Effector memory CD8-positive, alpha-beta T cell (primary cell): ENCODE measurements at regions not wholly inside any gene's neighbourhood (a gene's known extent, or its start where the extent isn't known, plus 50 kb on each side); places are given as distances from the start of the nearest gene placed in this dataset.

Experiments used
- ATAC-seq: fragments of 150-1000 bp; cut with Tn5 transposase; replicated peaks from 2 replicates; pipeline ENCODE4 v1.10.0; 2021; ENCODE audit warnings: mild to moderate bottlenecking, moderate library complexity
- DNase-seq, 3 experiments: peaks; one replicate each; pipeline ENCODE4 v3.0.0; 2021
- H3K27ac Mint-ChIP-seq, 2 donors: one replicate each; pipeline ENCODE4 v1.8.0; 2022; ENCODE audit warnings: mild to moderate bottlenecking in 2 of 2, mixed read lengths in 2 of 2, moderate library complexity in 2 of 2
- H3K27me3 Mint-ChIP-seq, 2 donors: one replicate each; pipeline ENCODE4 v1.8.0; 2022; ENCODE audit warnings: mixed read lengths in 2 of 2
- H3K36me3 Mint-ChIP-seq: one replicate; pipeline ENCODE4 v1.8.0; 2022; ENCODE audit warnings: mild to moderate bottlenecking, moderate library complexity, mixed read lengths; ENCODE audit not compliant: insufficient read depth
- H3K4me1 Mint-ChIP-seq, 2 donors: one replicate each; pipeline ENCODE4 v1.8.0; 2022; ENCODE audit warnings: low read depth in 2 of 2, mixed read lengths in 2 of 2
- H3K4me3 Mint-ChIP-seq, 2 donors: one replicate each; pipeline ENCODE4 v1.8.0; 2022; ENCODE audit warnings: mild to moderate bottlenecking in 2 of 2, mixed read lengths in 2 of 2, moderate library complexity in 2 of 2
- H3K9me3 Mint-ChIP-seq, 2 donors: one replicate each; pipeline ENCODE4 v1.8.0; 2022; ENCODE audit warnings: mixed read lengths in 2 of 2

GRCh38 chr5:114204923-114205322 lies 156.9 kb upstream of the KCNN2 start:
- no peaks in the 10 kb centered on the region for H3K4me1 Mint-ChIP-seq
- H3K4me3 Mint-ChIP-seq: no peak overlapping the region
- H3K27ac Mint-ChIP-seq: no peak overlapping the region
- no peak for DNase-seq
- no peaks in the 10 kb centered on the region for H3K36me3 Mint-ChIP-seq
- ATAC-seq: no peak
- H3K27me3 Mint-ChIP-seq: no peaks in the 10 kb centered on the region
- peaks cover 13 to 22% of the 10 kb centered on the region in 2 donors for H3K9me3 Mint-ChIP-seq

GRCh38 chr5:114206640-114207039 lies 155.2 kb upstream of the KCNN2 start:
- Mint-ChIP-seq H3K4me3 (no peak overlapping the region), H3K4me1 (no peaks in the 10 kb centered on the region), H3K9me3 (peaks cover 6 to 12% of the 10 kb centered on the region in 2 donors), H3K27me3 (no peaks in the 10 kb centered on the region), H3K27ac (no peak overlapping the region), H3K36me3 (no peaks in the 10 kb centered on the region)
- ATAC-seq (no peak), DNase-seq (no peak)

- Mint-ChIP-seq H3K9me3 (peaks cover 6 to 12% of the 10 kb centered on the region in 2 donors), H3K36me3 (no peaks in the 10 kb centered on the region)
Measured at GRCh38 chr5:114207615-114208014, 154.3 kb upstream of the KCNN2 start.

GRCh38 chr5:114208120-114208519 lies 153.8 kb upstream of the KCNN2 start:
- Mint-ChIP-seq H3K9me3 (peaks cover 6 to 12% of the 10 kb centered on the region in 2 donors), H3K4me3 (no peak overlapping the region), H3K4me1 (no peaks in the 10 kb centered on the region), H3K27me3 (no peaks in the 10 kb centered on the region), H3K27ac (no peak overlapping the region), H3K36me3 (no peaks in the 10 kb centered on the region)
- DNase-seq (no peak), ATAC-seq (no peak)

More at GRCh38 chr5:114207615-114208014, 154.3 kb upstream of the KCNN2 start:
- Mint-ChIP-seq H3K27ac (no peak overlapping the region), H3K4me1 (no peaks in the 10 kb centered on the region), H3K4me3 (no peak overlapping the region), H3K27me3 (no peaks in the 10 kb centered on the region)
- ATAC-seq (no peak), DNase-seq (no peak)

- Mint-ChIP-seq H3K27me3 (no peaks in the 10 kb centered on the region), H3K4me1 (no peaks in the 10 kb centered on the region), H3K4me3 (no peak overlapping the region), H3K36me3 (no peaks in the 10 kb centered on the region), H3K9me3 (peaks cover 6 to 12% of the 10 kb centered on the region in 2 donors), H3K27ac (no peak overlapping the region)
- DNase-seq (no peak), ATAC-seq (no peak)
Measured at GRCh38 chr5:114208588-114208987, 153.3 kb upstream of the KCNN2 start.

- Mint-ChIP-seq H3K9me3 (peaks cover 2 to 12% of the 10 kb centered on the region in 2 donors), H3K27ac (no peak overlapping the region), H3K36me3 (no peaks in the 10 kb centered on the region), H3K27me3 (no peaks in the 10 kb centered on the region), H3K4me3 (no peak overlapping the region), H3K4me1 (no peaks in the 10 kb centered on the region)
- no peak for ATAC-seq
- DNase-seq: no peak
Measured at GRCh38 chr5:114210662-114211061, 151.2 kb upstream of the KCNN2 start.

GRCh38 chr5:114221807-114222206 lies 140.1 kb upstream of the KCNN2 start:
- no peak overlapping the region for H3K27ac Mint-ChIP-seq

GRCh38 chr5:114223866-114224265 lies 138.0 kb upstream of the KCNN2 start:
- ATAC-seq: no peak
- Mint-ChIP-seq H3K27me3 (no peaks in the 10 kb centered on the region), H3K36me3 (no peaks in the 10 kb centered on the region), H3K4me1 (no peaks in the 10 kb centered on the region), H3K9me3 (peaks cover 0 to 3% of the 10 kb centered on the region in 2 donors), H3K4me3 (no peak overlapping the region), H3K27ac (no peak overlapping the region)
- DNase-seq: no peak

More at GRCh38 chr5:114221807-114222206, 140.1 kb upstream of the KCNN2 start:
- DNase-seq (no peak), ATAC-seq (no peak)
- Mint-ChIP-seq H3K4me1 (no peaks in the 10 kb centered on the region), H3K4me3 (no peak overlapping the region), H3K36me3 (no peaks in the 10 kb centered on the region), H3K9me3 (peaks cover 0 to 5% of the 10 kb centered on the region in 2 donors), H3K27me3 (no peaks in the 10 kb centered on the region)

GRCh38 chr5:114237766-114238165 lies 124.1 kb upstream of the KCNN2 start:
- H3K36me3 Mint-ChIP-seq: no peaks in the 10 kb centered on the region
- H3K27me3 Mint-ChIP-seq: no peaks in the 10 kb centered on the region
- no peak overlapping the region for H3K27ac Mint-ChIP-seq
- ATAC-seq (no peak), DNase-seq (no peak)
- no peaks in the 10 kb centered on the region for H3K4me1 Mint-ChIP-seq
- peaks cover 0 to 1% of the 10 kb centered on the region in 2 donors for H3K9me3 Mint-ChIP-seq
- no peak overlapping the region for H3K4me3 Mint-ChIP-seq

- H3K4me1 Mint-ChIP-seq: no peaks in the 10 kb centered on the region
- DNase-seq (no peak), ATAC-seq (no peak)
- peaks cover 0 to 1% of the 10 kb centered on the region in 2 donors for H3K9me3 Mint-ChIP-seq
- H3K4me3 Mint-ChIP-seq: no peak overlapping the region
- no peak overlapping the region for H3K27ac Mint-ChIP-seq
- H3K27me3 Mint-ChIP-seq: no peaks in the 10 kb centered on the region
- no peaks in the 10 kb centered on the region for H3K36me3 Mint-ChIP-seq
Measured at GRCh38 chr5:114238771-114239313, 123.0 kb upstream of the KCNN2 start.

GRCh38 chr5:114243281-114243971 lies 118.4 kb upstream of the KCNN2 start:
- Mint-ChIP-seq H3K27ac (no peak overlapping the region), H3K4me1 (no peaks in the 10 kb centered on the region), H3K4me3 (no peak overlapping the region), H3K27me3 (no peaks in the 10 kb centered on the region), H3K9me3 (peaks cover 5 to 7% of the 10 kb centered on the region in 2 donors), H3K36me3 (no peaks in the 10 kb centered on the region)
- no peak for ATAC-seq
- DNase-seq: no peak

- ATAC-seq: no peak
- Mint-ChIP-seq H3K27me3 (no peaks in the 10 kb centered on the region), H3K4me1 (no peaks in the 10 kb centered on the region), H3K27ac (no peak overlapping the region), H3K9me3 (peaks cover 5 to 7% of the 10 kb centered on the region in 2 donors), H3K36me3 (no peaks in the 10 kb centered on the region), H3K4me3 (no peak overlapping the region)
- no peak for DNase-seq
Measured at GRCh38 chr5:114243972-114244317, 117.9 kb upstream of the KCNN2 start.

- no peaks in the 10 kb centered on the region for H3K4me1 Mint-ChIP-seq
- ATAC-seq (no peak), DNase-seq (no peak)
- peaks cover 1 to 7% of the 10 kb centered on the region in 2 donors for H3K9me3 Mint-ChIP-seq
- no peaks in the 10 kb centered on the region for H3K36me3 Mint-ChIP-seq
- no peak overlapping the region for H3K27ac Mint-ChIP-seq
- no peaks in the 10 kb centered on the region for H3K27me3 Mint-ChIP-seq
- no peak overlapping the region for H3K4me3 Mint-ChIP-seq
Measured at GRCh38 chr5:114249823-114250222, 112.0 kb upstream of the KCNN2 start.

GRCh38 chr5:114250536-114250935 lies 111.3 kb upstream of the KCNN2 start:
- peaks cover 4 to 7% of the 10 kb centered on the region in 2 donors for H3K9me3 Mint-ChIP-seq
- no peak overlapping the region for H3K27ac Mint-ChIP-seq
- DNase-seq: no peak
- no peaks in the 10 kb centered on the region for H3K36me3 Mint-ChIP-seq
- H3K4me3 Mint-ChIP-seq: no peak overlapping the region
- H3K27me3 Mint-ChIP-seq: no peaks in the 10 kb centered on the region
- H3K4me1 Mint-ChIP-seq: no peaks in the 10 kb centered on the region
- ATAC-seq: no peak
